ENCODE measurements at regions not wholly inside any gene's neighbourhood (a gene's known extent, or its start where the extent isn't known, plus 50 kb on each side); places are given as distances from the start of the nearest gene placed in this dataset.

DNA sequence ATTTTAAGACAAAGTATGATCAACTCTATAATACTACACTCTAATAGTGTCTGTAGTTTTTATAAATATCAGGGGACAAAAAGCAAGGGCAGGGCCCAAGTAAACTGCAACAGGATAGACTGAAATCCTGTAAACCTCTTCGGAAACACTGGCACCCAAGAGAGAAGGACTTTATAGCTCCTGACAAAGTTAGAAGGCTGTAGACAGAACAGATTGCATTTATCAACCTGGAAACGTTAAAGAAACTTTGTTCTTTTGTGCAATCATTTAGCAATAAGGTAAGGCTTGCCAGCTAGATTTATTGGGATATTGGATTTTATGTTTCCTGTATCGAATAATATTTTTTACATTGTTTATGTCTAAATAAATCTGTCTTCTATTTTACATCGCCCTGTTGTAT is 91.8 kb upstream of the MAN2A1 start:
- no peaks in the 10 kb centered on the region for H3K4me1 Mint-ChIP-seq
- H3K27ac Mint-ChIP-seq, result no peak overlapping the region
- no peaks in the 10 kb centered on the region for H3K9me3 Mint-ChIP-seq
- DNase-seq, result no peak
- H3K27me3 Mint-ChIP-seq, result no peaks in the 10 kb centered on the region
- H3K4me3 Mint-ChIP-seq, result no peak overlapping the region
- no peak for ATAC-seq (replicated peaks)
- H3K36me3 Mint-ChIP-seq, result no peaks in the 10 kb centered on the region

DNA sequence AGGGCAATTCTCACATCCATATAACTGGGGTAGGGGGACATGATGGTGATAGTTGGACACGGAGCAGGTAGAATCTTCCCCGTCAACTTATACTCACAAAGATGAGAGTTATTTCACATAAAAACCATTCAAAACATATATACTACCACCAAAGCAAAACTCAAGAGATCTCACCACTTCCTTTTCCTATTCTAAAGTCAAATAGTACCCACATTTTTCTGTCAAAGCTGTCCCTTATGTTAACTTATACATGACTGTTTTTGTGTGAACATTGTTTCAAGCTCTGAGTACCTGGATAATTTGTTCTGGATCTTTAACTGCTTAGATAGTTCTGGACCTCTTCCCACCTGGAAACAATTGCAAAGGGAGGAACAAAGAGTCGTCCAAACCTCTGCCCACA is 95.5 kb upstream of the MAN2A1 start:
- no peaks in the 10 kb centered on the region for H3K36me3 Mint-ChIP-seq
- no peaks in the 10 kb centered on the region for H3K27me3 Mint-ChIP-seq
- DNase-seq (no peak), ATAC-seq (replicated peaks) (no peak)
- H3K4me3 Mint-ChIP-seq, result no peak overlapping the region
- no peaks in the 10 kb centered on the region for H3K9me3 Mint-ChIP-seq
- H3K4me1 Mint-ChIP-seq, result peaks cover 0 to 2% of the 10 kb centered on the region in 2 donors
- H3K27ac Mint-ChIP-seq, result no peak overlapping the region

DNA sequence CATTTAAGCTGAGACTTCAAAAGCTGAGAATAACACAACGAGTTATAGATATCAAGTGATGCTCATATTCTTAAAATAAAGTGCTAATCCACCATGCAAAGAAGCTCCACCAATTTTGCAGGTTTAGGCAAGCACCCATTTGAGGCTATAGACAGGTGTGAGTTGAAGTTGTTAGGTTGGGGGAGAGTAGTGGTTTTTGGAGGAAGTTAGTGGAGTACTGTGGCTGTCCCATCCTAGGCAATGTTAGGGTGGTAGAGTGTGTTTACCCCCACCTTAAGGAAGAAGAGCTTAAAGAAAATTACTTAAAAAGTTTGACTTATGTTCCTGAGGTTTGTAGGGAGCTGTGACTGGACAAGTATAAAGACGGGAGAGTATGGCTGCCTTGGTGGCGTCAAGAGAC is 98.9 kb upstream of the MAN2A1 start:
- no peak for ATAC-seq (replicated peaks)
- H3K4me3 Mint-ChIP-seq, result no peak overlapping the region

DNA sequence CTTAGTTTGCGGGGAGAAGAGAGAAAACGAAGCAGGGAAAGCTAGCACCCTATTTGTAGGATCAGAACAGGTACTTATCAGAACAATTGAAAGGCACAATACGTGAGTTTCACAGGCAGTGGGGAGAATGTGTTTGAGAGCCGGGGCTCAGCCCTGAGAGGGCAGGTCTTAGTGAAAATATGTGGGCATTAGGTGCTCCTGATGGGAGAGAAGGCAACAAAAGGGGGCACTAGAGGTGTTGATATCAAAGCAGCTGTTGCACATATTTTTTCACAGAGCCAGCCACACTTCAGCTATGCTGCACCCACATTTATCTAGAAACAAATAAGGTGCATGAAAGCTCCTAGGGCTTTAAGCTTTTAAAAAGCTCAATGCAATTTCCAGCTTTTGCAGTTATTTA is 99.7 kb upstream of the MAN2A1 start:
- DNase-seq, result no peak
- Mint-ChIP-seq H3K27ac (no peak overlapping the region), H3K9me3 (no peaks in the 10 kb centered on the region), H3K4me1 (peaks cover 0 to 2% of the 10 kb centered on the region in 2 donors), H3K27me3 (no peaks in the 10 kb centered on the region), H3K36me3 (no peaks in the 10 kb centered on the region), H3K4me3 (no peak overlapping the region)
- no peak for ATAC-seq (replicated peaks)

More for the DNA sequence above, 98.9 kb upstream of the MAN2A1 start:
- no peak for DNase-seq
- no peaks in the 10 kb centered on the region for H3K36me3 Mint-ChIP-seq
- H3K9me3 Mint-ChIP-seq, result no peaks in the 10 kb centered on the region
- H3K27ac Mint-ChIP-seq, result no peak overlapping the region
- H3K27me3 Mint-ChIP-seq, result no peaks in the 10 kb centered on the region
- peaks cover 0 to 2% of the 10 kb centered on the region in 2 donors for H3K4me1 Mint-ChIP-seq

DNA sequence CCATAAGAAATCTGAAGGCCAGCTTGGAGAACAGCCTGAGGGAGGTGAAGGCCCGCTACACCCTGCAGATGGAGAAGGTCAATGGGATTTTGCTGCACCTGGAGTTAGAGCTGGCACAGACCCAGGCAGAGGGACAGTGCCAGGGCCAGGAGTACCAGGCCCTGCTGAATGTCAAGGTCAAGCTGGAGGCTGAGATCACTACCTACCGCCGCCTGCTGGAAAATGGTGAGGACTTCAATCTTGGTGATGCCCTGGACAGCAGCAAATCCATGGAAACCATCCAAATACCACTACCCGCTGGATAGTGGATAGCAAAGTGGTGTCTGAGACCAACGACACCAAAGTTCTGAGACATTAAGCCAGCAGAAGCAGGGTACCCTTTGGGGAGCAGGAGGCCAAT is 100.5 kb upstream of the MAN2A1 start:
- Mint-ChIP-seq H3K4me1 (peaks cover 0 to 2% of the 10 kb centered on the region in 2 donors), H3K27ac (no peak overlapping the region), H3K36me3 (no peaks in the 10 kb centered on the region), H3K27me3 (no peaks in the 10 kb centered on the region), H3K4me3 (no peak overlapping the region), H3K9me3 (no peaks in the 10 kb centered on the region)
- ATAC-seq (replicated peaks), result no peak
- DNase-seq, result no peak

DNA sequence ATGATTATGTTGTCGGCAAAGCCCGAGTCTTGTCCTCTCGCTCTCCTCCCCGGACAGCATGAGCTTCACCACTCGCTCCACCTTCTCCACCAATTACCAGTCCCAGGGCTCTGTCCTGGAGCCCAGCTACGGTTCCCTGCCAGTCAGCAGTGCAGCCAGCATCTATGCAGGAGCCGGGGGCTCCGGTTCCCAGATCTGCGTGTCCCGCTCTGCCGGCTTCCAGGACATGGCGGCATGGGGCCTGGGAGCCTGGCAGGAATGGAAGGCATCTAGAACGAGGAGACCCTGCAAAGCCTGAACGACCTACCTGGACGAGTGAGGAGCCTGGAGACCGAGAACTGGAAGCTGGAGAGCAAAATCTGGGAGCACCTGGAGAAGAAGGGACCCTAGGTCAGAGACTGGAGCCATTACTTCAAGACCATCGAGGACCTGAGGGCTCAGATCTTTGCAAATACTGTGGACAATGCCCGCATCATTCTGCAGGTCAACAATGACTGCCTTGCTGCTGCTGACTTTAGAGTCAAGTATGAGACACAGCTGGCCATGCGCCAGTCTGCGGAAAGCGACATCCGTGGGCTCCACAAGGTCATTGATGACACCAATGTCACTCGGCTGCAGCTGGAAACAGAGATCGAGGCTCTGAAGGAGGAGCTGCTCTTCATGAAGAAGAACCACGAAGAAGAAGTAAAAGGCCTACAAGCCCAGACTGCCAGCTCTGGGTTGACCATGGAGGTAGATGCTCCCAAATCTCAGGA is 101.3 kb upstream of the MAN2A1 start:
- H3K36me3 Mint-ChIP-seq, result no peaks in the 10 kb centered on the region
- no peak for ATAC-seq (replicated peaks)
- H3K9me3 Mint-ChIP-seq, result no peaks in the 10 kb centered on the region
- no peak overlapping the region for H3K4me3 Mint-ChIP-seq
- H3K27me3 Mint-ChIP-seq, result no peaks in the 10 kb centered on the region
- peaks cover 0 to 2% of the 10 kb centered on the region in 2 donors for H3K4me1 Mint-ChIP-seq
- no peak for DNase-seq
- H3K27ac Mint-ChIP-seq, result no peak overlapping the region

DNA sequence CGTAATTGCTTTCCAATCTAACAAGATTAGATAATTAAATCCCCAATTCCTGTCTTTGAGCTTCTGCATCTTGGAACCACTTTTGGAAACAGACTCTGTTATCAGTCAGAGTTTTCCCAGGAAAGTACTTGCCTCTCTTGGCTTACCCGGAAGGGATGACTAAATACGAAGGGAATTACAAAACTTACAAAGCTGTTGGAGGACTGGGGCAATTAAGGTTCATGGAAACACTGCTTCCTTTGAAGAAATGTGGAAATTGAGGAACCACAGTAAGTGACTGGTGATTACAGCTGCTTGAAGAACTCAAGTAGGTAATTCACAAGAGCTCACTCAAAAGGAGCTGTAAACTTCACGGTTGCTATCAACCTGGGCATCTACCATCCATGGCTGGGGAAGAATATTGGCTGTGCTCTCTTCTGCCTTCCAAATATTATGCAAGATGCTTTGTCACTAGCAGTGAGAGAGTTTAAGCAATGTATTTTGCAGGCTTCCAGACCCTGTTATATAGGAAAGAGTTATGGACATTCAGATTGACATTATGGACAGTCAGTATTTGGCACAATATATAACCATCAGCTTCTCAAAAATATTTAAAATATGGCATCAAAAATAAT is 104.6 kb upstream of the MAN2A1 start:
- no peak for ATAC-seq (replicated peaks)
- no peak overlapping the region for H3K27ac Mint-ChIP-seq
- DNase-seq, result no peak
- peaks cover 0 to 2% of the 10 kb centered on the region in 2 donors for H3K4me1 Mint-ChIP-seq
- H3K36me3 Mint-ChIP-seq, result no peaks in the 10 kb centered on the region
- no peaks in the 10 kb centered on the region for H3K9me3 Mint-ChIP-seq
- H3K4me3 Mint-ChIP-seq, result no peak overlapping the region
- H3K27me3 Mint-ChIP-seq, result peaks cover 0 to 12% of the 10 kb centered on the region in 2 donors

DNA sequence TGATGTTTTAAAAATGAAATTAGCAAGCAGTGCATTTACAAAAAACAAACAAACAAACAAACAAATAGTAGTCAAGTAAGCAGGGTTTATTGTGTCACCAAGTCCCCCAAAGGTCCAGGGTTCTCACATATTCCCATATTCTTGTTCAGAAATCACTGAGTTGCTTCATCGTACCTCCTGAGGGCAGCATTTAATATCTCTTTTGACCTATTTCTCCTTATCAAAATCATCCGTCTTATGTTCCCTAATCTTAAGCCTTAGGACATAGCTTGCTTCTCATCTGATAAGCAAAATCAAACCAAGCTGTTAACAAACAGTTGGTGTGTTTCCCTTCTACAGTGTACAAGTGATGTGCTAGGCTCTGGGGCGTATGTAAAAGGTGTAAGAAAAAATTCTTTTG is 109.5 kb upstream of the MAN2A1 start:
- Mint-ChIP-seq H3K9me3 (peaks cover 0 to 2% of the 10 kb centered on the region in 2 donors), H3K4me1 (no peaks in the 10 kb centered on the region), H3K27me3 (peaks cover 0 to 12% of the 10 kb centered on the region in 2 donors), H3K4me3 (no peak overlapping the region), H3K36me3 (no peaks in the 10 kb centered on the region), H3K27ac (no peak overlapping the region)
- no peak for ATAC-seq (replicated peaks)
- no peak for DNase-seq

DNA sequence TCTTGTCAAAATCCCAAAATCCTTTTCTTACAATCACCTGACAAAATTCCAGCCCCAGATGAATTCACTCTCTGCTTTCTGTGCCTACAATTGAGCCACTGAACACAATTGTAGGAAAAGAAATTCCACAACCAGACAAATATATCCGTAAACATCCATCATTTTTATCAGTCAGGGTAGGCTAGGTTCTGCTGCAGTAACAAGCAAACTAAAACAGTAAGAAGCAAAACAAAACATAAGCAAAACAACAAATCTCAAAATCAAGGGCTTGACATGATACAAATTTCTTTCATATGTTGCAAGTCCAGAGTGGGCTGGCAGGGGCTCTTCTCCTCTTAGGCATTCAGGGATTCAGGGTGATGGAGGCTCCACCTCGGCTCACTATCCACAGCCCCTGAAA is 114.2 kb upstream of the MAN2A1 start:
- DNase-seq (no peak), ATAC-seq (replicated peaks) (no peak)
- Mint-ChIP-seq H3K9me3 (peaks cover 0 to 2% of the 10 kb centered on the region in 2 donors), H3K27me3 (no peaks in the 10 kb centered on the region), H3K36me3 (no peaks in the 10 kb centered on the region), H3K4me3 (no peak overlapping the region), H3K27ac (no peak overlapping the region), H3K4me1 (no peaks in the 10 kb centered on the region)

DNA sequence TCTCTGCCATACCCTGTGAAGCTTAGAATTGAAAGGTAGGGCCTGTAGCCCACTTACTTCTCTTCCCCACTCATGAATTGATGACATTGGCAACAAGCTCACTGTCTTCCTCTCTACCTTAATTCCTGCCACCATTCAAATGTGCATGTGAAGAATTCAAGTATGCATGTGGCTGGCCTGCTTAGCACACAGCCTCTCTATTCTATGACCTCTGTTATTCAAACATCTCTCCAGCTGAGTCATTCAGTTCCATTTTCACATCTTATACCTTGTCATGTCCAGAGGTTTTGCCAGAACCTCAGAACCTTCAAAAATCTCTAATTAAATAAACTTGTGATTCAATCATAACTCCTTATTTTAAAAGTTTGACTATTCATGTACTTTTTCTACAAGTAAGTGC is 114.7 kb upstream of the MAN2A1 start:
- Mint-ChIP-seq H3K36me3 (no peaks in the 10 kb centered on the region), H3K4me1 (no peaks in the 10 kb centered on the region), H3K4me3 (no peak overlapping the region), H3K9me3 (peaks cover 0 to 2% of the 10 kb centered on the region in 2 donors), H3K27ac (no peak overlapping the region), H3K27me3 (no peaks in the 10 kb centered on the region)
- ATAC-seq (replicated peaks), result no peak
- no peak for DNase-seq

DNA sequence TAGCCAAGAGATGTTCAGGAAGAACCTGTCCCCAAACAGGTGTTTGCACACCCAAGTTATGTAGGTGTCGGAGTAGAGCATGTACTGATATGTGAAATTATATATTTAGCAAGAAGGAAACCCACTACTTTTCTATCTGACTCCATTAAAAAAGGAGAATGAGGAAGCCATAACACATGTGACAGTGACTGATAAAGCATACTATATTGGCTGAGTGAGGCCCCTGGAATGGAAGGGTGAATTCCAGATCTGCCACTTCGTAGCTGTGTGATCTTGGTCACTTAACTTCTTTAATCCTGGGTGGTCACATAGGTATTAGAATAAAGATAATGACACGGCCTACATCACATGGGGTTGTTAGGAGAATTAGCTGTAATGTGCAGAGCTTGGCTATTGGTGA is 116.0 kb upstream of the MAN2A1 start:
- Mint-ChIP-seq H3K36me3 (no peaks in the 10 kb centered on the region), H3K27ac (no peak overlapping the region), H3K9me3 (peaks cover 0 to 2% of the 10 kb centered on the region in 2 donors), H3K4me3 (no peak overlapping the region), H3K4me1 (no peaks in the 10 kb centered on the region), H3K27me3 (no peaks in the 10 kb centered on the region)
- ATAC-seq (replicated peaks) (no peak), DNase-seq (no peak)

DNA sequence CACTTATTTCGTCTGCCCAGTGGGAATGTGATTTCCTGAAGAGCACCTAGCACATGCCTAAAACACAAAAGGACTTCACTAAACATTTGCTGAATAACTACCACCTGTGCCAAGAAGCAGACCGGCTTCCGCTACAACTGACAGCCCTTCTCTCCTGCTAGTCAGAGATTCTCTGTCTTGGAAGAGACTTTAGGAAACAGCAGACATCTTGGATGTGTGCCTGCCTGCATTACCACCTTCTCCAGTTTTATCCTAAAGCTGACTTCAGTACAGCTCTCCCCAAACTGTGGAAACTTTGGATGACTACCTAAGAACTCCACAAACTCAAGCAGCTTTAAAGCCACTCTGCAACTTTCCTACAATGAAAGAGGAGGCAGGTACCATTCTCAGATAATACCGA is 116.5 kb upstream of the MAN2A1 start:
- H3K4me1 Mint-ChIP-seq, result no peaks in the 10 kb centered on the region
- H3K9me3 Mint-ChIP-seq, result peaks cover 0 to 2% of the 10 kb centered on the region in 2 donors
- H3K4me3 Mint-ChIP-seq, result no peak overlapping the region
- H3K36me3 Mint-ChIP-seq, result no peaks in the 10 kb centered on the region
- ATAC-seq (replicated peaks) (no peak), DNase-seq (no peak)
- H3K27me3 Mint-ChIP-seq, result no peaks in the 10 kb centered on the region
- no peak overlapping the region for H3K27ac Mint-ChIP-seq

DNA sequence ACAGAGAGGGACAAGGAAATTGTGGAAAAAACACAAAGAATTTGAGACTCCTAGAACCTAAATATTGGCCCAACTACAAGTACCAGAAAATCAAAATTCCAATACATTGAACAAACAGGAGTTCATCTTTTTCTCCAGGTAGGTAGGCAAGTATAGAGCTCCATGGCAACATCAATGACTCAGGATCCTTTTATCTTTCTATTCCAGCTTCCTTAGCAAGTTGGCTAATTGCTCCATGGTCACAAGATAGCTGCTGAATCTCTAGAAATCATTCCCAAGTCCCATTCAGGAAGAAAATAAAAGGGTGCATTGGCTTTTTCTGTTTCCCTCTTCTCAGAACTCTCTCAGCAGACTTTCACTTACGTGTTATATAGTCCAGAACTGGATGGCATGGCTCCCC is 117.9 kb upstream of the MAN2A1 start:
- H3K4me3 Mint-ChIP-seq, result no peak overlapping the region
- peaks cover 0 to 7% of the 10 kb centered on the region in 2 donors for H3K27me3 Mint-ChIP-seq
- H3K4me1 Mint-ChIP-seq, result no peaks in the 10 kb centered on the region
- peaks cover 0 to 2% of the 10 kb centered on the region in 2 donors for H3K9me3 Mint-ChIP-seq
- no peak overlapping the region for H3K27ac Mint-ChIP-seq
- no peaks in the 10 kb centered on the region for H3K36me3 Mint-ChIP-seq
- ATAC-seq (replicated peaks) (no peak), DNase-seq (no peak)

DNA sequence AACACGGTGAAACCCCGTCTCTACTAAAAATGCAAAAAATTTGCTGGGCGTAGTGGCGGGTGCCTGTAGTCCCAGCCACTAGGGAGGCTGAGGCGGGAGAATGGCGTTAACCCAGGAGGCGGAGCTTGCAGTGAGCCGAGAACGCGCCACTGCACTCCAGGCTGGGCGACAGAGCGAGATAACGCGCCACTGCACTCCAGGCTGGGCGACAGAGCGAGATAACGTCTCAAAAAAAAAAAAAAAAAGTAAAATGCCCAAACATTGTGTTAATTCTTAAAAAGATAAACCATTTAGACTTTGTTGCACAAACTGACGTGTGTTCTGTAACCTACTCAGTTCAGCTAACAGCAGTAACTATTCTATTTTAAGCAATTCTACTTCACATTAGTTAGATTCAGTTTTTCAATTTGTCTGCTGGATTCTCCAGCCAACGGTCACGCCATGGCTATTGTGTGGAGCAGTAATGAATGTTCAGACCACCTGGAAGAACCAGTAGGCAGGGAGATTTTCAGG is 119.3 kb upstream of the MAN2A1 start:
- Mint-ChIP-seq H3K4me1 (no peaks in the 10 kb centered on the region), H3K4me3 (no peak overlapping the region), H3K27ac (no peak overlapping the region), H3K9me3 (peaks cover 0 to 1% of the 10 kb centered on the region in 2 donors), H3K36me3 (no peaks in the 10 kb centered on the region), H3K27me3 (peaks cover 0 to 7% of the 10 kb centered on the region in 2 donors)
- DNase-seq (no peak), ATAC-seq (replicated peaks) (no peak)

DNA sequence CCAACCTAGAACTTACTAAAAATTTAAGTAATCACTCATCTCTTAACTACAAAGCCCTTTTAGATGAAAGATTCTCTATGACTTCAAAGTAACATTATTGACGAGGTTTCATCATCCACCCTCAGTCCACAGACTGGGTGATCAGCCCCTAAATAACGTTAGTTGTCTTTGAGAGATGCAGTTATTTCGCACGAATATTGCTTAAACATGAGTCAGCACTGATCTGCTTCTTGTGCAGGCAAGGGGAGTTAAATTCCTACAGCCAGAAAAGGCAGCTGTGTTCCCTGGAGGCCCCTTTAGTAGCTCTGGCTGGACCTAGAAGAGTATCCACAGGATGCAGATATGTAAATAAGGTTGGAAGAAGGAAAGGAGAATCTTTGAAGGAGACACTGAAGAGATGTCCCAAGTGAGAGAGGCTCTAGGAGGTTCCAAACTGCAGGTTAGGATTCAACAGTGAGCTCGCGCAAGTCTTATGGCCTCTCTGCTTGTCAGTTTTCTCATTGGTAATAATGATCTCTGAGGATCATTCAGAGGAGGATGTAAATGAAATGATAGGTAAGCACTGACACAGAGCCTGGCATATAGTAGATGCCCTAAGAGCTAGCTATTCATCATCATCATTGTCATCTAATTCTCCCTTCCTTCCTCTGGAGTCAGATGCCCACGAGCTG is 122.2 kb upstream of the MAN2A1 start:
- Mint-ChIP-seq H3K4me1 (no peaks in the 10 kb centered on the region), H3K4me3 (no peak overlapping the region), H3K27ac (no peak overlapping the region), H3K36me3 (no peaks in the 10 kb centered on the region), H3K9me3 (peaks cover 0 to 4% of the 10 kb centered on the region in 2 donors), H3K27me3 (peaks cover 0 to 7% of the 10 kb centered on the region in 2 donors)
- ATAC-seq (replicated peaks) (no peak), DNase-seq (no peak)
